ENCODE measurements at regions not wholly inside any gene's neighbourhood (a gene's known extent, or its start where the extent isn't known, plus 50 kb on each side); places are given as distances from the start of the nearest gene placed in this dataset.

DNA sequence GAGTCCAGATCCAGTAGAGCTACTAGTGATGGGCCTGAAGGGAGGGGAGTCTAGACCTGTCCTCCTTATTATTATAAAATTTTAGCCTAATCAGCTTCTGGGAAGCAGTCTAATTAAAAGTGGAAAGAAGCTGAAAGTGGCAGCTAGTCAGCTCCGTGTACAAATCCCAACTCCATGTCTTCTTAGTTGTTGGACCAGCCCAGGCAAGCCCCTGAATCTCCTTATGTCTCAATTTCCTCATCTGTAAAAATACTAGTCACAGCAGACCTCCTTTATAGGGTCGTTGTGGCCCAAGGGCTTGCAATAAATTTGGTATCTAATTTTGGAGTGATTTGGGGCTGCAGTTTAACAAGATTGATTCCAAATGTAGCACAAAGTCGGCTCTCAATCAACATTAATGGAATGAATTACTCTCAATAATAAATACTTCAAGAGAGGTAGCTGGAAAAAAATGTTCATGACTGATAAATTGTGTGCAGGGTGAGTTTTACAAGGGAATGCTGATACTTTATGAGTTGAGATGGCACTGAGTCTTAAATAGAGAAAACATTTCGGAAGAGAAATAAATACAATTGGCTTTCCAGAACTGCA, 118.3 kb upstream of the NDUFV2 start:
- ChIA-PET POLR2A (no interaction called here), CTCF (no interaction called here)
- BruUV-seq (replicated peaks) = no TSS peak
- no peaks in the 10 kb centered on the region for H3K9me3 ChIP-seq (ENCODE audit: control insufficient read depth, insufficient read depth, low read depth, low read length)
- TF ChIP-seq, protein P1, sequence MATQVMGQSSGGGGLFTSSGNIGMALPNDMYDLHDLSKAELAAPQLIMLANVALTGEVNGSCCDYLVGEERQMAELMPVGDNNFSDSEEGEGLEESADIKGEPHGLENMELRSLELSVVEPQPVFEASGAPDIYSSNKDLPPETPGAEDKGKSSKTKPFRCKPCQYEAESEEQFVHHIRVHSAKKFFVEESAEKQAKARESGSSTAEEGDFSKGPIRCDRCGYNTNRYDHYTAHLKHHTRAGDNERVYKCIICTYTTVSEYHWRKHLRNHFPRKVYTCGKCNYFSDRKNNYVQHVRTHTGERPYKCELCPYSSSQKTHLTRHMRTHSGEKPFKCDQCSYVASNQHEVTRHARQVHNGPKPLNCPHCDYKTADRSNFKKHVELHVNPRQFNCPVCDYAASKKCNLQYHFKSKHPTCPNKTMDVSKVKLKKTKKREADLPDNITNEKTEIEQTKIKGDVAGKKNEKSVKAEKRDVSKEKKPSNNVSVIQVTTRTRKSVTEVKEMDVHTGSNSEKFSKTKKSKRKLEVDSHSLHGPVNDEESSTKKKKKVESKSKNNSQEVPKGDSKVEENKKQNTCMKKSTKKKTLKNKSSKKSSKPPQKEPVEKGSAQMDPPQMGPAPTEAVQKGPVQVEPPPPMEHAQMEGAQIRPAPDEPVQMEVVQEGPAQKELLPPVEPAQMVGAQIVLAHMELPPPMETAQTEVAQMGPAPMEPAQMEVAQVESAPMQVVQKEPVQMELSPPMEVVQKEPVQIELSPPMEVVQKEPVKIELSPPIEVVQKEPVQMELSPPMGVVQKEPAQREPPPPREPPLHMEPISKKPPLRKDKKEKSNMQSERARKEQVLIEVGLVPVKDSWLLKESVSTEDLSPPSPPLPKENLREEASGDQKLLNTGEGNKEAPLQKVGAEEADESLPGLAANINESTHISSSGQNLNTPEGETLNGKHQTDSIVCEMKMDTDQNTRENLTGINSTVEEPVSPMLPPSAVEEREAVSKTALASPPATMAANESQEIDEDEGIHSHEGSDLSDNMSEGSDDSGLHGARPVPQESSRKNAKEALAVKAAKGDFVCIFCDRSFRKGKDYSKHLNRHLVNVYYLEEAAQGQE (IDR thresholded peaks at IDR 0.05; ENCODE audit: insufficient read depth in 1 of 2, low read depth in 2 of 2, low read length in 1 of 2) = no peak
- no peak for TF ChIP-seq TCF7L2 (IDR thresholded peaks at IDR 0.05; ENCODE audit: low read depth, low read length)
- no peak for TF ChIP-seq SIN3A (IDR thresholded peaks at IDR 0.05; ENCODE audit: borderline replicate concordance, insufficient read depth, low read depth, low read length)
- TF ChIP-seq POLR2AphosphoS5 (IDR thresholded peaks at IDR 0.05; ENCODE audit: low read depth, low read length) = no peak
- TF ChIP-seq, protein P2, sequence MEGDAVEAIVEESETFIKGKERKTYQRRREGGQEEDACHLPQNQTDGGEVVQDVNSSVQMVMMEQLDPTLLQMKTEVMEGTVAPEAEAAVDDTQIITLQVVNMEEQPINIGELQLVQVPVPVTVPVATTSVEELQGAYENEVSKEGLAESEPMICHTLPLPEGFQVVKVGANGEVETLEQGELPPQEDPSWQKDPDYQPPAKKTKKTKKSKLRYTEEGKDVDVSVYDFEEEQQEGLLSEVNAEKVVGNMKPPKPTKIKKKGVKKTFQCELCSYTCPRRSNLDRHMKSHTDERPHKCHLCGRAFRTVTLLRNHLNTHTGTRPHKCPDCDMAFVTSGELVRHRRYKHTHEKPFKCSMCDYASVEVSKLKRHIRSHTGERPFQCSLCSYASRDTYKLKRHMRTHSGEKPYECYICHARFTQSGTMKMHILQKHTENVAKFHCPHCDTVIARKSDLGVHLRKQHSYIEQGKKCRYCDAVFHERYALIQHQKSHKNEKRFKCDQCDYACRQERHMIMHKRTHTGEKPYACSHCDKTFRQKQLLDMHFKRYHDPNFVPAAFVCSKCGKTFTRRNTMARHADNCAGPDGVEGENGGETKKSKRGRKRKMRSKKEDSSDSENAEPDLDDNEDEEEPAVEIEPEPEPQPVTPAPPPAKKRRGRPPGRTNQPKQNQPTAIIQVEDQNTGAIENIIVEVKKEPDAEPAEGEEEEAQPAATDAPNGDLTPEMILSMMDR (IDR thresholded peaks at IDR 0.05) = no peak
- DNase-seq (ENCODE audit: low read depth, low spot score) (no peak), ATAC-seq (no peak)
- H3K4me3 ChIP-seq (ENCODE audit: low read depth in 2 of 2, low read length in 2 of 2) = no peak overlapping the region
- H3K36me3 ChIP-seq (ENCODE audit: control insufficient read depth, insufficient read depth, low read length) = no peaks in the 10 kb centered on the region
- intact Hi-C loops (cut with micrococcal nuclease; ENCODE audit: unreplicated experiment) = loop anchor here (5.0 to 10.0 kb wide), 2 partner anchors 179 to 287 kb away; no protein-coding TSS in a partner anchor
- in situ Hi-C loops (cut with HindIII; ENCODE audit: low pct_unique_long_range_greater_than_20kb, low sequenced_read_pairs) = no loop called here
- H3K27me3 ChIP-seq (ENCODE audit: control insufficient read depth, insufficient read depth, low read length) = no peaks in the 10 kb centered on the region
- H3K4me1 ChIP-seq (ENCODE audit: control insufficient read depth, insufficient read depth, low read length) = peaks cover 4% of the 10 kb centered on the region
- H3K27ac ChIP-seq (ENCODE audit: low read length) = no peak overlapping the region

DNA sequence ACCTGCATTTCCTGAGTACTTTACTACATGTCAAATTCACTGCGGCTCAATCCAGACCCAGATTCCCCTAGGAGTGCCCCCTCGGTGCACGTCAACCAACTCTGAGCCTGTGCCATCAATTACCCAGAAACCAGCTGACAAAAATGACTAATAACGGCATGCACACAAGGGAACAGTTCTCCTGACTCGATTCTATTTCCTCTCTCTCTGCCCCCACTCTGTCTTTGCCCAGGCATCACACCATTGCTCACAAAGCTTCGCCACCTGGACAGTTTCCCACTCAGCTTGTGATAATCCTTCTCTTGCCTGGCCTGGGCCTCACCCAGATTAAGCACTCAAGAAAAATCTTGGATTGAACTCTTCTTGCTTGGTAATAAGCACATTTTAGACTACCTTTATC, 115.3 kb upstream of the NDUFV2 start:
- H3K9me3 ChIP-seq (ENCODE audit: control insufficient read depth, insufficient read depth, low read depth, low read length) = no peaks in the 10 kb centered on the region
- no peak for DNase-seq (ENCODE audit: low read depth, low spot score)
- POLR2A ChIA-PET = no interaction called here
- ATAC-seq = no peak
- H3K4me3 ChIP-seq (ENCODE audit: low read depth in 2 of 2, low read length in 2 of 2) = no peak overlapping the region
- H3K4me1 ChIP-seq (ENCODE audit: control insufficient read depth, insufficient read depth, low read length) = peaks cover 4% of the 10 kb centered on the region
- no peaks in the 10 kb centered on the region for H3K27me3 ChIP-seq (ENCODE audit: control insufficient read depth, insufficient read depth, low read length)
- no TSS peak for BruUV-seq (replicated peaks)
- H3K36me3 ChIP-seq (ENCODE audit: control insufficient read depth, insufficient read depth, low read length) = no peaks in the 10 kb centered on the region
- CTCF ChIA-PET = interaction anchor here (0.6 to 1.1 kb wide), 2 partner anchors 13 to 280 kb away, joined by 3 read pairs; no protein-coding TSS in a partner anchor
- no peak overlapping the region for H3K27ac ChIP-seq (ENCODE audit: low read length)
- no peak for TF ChIP-seq POLR2AphosphoS5 (IDR thresholded peaks at IDR 0.05; ENCODE audit: low read depth, low read length)
- no peak for TF ChIP-seq TCF7L2 (IDR thresholded peaks at IDR 0.05; ENCODE audit: low read depth, low read length)
- TF ChIP-seq SIN3A (IDR thresholded peaks at IDR 0.05; ENCODE audit: borderline replicate concordance, insufficient read depth, low read depth, low read length) = no peak
- TF ChIP-seq, protein P2 (IDR thresholded peaks at IDR 0.05) = no peak
- TF ChIP-seq, protein P1 (IDR thresholded peaks at IDR 0.05; ENCODE audit: insufficient read depth in 1 of 2, low read depth in 2 of 2, low read length in 1 of 2) = no peak
- in situ Hi-C loops (cut with HindIII; ENCODE audit: low pct_unique_long_range_greater_than_20kb, low sequenced_read_pairs) (no loop called here), intact Hi-C loops (cut with micrococcal nuclease; ENCODE audit: unreplicated experiment) (loop anchor here (10.0 kb wide), 1 partner anchor 182 kb away; no protein-coding TSS in a partner anchor)

Data from Panc1 (cell line).